Activated T-helper 9 cell treated with anti-CD3 and anti-CD28 coated beads, Interleukin-2, amount 50 U/mL, for 16 hours (primary cell): ENCODE measurements at regions not wholly inside any gene's neighbourhood (a gene's known extent, or its start where the extent isn't known, plus 50 kb on each side); places are given as distances from the start of the nearest gene placed in this dataset.

Experiments
- DNase-seq: peaks from one replicate; pipeline ENCODE4 v3.0.0-alpha.2; 2020; ENCODE audit warnings: low read depth

- no peak for DNase-seq
These were observed 146.5 kb downstream of the SYK start for GRCh38 chr9:90948156-90948555.

DNA sequence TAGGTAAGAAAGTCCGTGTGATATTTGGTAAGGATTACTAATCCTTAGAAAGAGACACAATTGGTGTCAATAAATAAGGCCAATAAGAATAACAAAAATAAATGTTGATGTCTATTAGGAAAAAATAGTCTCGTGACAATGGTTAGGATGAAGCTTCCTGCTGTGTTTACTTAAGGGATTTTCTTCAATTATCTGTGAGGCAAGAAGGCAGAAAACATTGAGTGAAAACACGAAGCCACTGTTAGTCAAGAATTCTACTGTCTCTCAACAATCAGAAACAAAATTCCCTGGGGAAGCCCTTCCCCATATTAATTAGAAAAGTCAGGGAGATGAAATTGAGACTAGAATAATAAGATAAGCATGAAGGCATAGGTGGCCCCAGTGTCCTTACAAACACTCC lies 149.0 kb downstream of the SYK start:
- DNase-seq = no peak

GRCh38 chr9:90953200-90953599 lies 151.6 kb downstream of the SYK start:
- DNase-seq = no peak

GRCh38 chr9:90953805-90954204 lies 152.2 kb downstream of the SYK start:
- DNase-seq = no peak

DNA sequence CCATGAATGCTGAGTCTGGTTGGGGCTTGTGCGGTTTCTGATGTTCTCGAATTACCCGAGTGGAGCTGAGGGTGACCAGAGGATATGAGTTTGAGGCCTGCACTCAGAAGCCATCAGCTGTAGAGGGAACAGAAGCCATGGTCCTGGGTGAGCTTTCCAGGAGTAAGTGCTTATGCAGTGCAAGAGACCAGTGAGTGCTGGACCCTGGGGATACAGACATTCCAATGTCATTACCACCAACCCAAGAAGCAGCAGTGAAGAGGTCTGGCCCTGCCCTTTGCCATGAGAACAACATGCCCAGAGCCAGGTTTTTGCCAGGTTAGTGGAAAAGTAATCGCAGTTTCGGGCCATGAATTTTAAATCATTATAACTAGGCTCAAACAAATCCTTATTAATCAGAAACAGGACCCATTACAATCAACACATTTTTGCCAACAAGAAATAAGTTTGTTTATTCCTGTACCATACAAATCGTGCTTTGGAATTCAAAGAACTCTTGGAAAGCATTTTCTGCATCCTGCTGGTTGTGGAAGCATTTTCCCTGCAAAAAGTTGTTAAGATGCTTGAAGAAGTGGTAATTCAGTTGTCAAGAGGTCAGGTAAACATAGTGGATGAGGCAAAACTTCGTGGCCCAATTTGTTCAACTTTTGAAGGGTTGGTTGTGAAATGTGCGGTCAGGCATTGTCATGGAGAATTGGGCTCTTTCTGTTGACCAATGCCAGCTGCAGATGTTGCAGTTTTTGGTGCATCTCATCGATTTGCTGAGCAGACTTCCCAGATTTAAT lies 154.6 kb downstream of the SYK start:
- DNase-seq = no peak

DNA sequence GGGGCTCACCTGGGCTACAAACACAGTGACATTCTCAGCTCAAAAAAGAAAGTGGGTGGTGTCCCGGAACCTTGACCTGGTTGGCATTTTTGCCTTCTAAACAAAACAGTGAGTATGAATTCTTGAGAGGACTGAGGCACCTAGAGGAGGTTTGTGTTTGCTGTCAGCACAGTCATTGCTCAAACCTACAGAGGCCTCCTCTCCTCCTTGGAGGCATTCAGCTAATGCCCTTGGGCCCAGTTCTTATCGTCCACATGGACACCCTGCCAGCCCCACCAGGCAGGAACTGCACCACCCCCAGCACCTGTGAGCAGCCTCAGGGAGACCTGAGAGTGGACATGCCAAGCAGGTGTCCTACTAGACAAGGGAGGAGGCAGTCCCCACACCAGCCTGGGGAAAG lies 156.7 kb downstream of the SYK start:
- DNase-seq = no peak

GRCh38 chr9:90960941-90961340 lies 159.3 kb downstream of the SYK start:
- DNase-seq = no peak

DNA sequence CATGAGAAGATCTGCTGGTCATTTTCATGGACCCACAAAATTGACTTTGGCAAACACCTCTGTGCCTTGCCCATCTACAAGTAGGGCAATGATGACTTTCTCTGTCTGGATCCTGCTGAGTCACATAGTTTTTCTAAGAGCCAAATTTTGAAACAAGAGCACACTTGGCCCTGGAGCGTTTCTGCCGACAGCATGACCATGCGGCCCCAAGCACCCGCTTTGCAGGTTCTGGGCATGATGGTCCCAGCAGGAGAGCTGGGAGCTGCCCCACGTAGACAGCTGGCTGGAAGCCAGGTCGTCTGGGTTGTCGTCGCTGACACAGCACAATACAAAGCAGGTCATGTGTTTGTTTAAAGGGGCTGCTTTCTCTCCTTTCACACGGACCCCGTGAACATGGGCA lies 159.8 kb downstream of the SYK start:
- DNase-seq = no peak

- no peak for DNase-seq
These were observed 162.7 kb downstream of the SYK start for GRCh38 chr9:90964101-90965020.

DNA sequence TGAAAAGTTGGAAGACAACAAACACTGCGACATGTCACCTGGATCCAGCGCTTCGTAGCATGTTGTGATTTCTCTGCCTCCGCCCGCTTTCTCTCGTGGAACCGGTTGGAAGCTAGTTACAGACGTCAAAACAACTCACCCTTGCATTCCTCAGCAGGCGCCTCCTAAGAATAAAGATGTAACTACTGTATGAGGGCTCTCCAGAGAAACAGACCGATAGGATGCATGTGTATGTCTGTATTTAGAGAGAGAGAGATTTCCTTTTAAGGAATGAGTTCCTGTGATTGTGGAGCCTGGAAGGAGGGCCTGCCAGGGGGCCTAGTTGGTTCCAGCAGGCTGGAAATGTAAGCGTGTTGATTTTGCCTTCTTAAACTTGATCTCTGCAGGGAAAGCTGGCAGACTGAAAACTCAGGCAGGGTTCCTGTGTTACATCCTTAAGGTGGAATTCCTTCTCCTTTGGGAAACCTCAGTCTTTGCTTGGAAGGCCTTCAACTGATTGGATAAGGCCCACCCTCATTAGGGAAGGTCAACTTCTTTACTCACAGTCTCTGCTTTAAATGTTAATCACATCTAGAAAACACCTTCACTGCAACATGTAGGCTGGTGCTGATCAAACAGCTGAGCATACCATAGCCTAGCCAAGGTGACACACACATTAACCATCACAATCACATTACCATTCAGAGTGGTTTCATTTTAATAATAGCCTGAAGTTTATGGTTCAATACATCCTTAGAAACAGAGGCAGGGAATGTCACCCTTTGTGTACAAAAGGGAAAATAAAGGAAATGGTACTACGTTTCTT lies 163.8 kb downstream of the SYK start:
- no peak for DNase-seq

DNA sequence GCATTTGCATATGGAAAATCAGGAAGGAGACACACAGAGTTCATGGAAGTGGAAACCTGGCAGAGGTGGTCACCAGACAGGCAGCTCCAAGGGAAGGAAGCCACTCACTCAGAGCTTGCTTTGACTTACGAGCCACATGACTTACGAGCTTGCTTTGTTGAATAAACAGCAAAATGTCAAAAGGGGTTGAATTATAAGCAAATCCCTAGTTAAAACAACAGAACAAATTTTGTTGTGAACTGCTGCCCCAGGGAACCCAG lies 164.3 kb downstream of the SYK start:
- no peak for DNase-seq

- no peak for DNase-seq
These were observed 165.0 kb downstream of the SYK start for GRCh38 chr9:90966480-90967144.

DNA sequence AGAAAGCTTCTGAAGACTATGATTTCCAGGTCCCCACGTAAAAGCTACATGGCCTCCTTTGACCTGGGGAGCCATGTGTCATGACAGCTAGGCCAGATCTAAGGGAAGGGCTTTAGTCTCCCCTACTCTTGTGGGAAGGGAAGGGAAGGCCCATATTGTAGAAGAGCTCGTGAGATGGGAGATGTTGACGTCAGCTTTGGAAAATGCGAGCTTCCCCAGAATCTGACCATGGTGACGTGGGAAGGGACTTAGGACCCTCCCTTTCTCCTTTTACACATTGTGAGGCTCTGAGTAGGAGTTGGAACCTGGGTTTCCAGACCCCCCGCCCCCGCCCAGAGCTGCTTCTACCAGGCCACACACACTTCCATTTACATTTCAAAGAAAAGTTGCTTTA lies 165.5 kb downstream of the SYK start:
- DNase-seq = no peak

- DNase-seq = no peak
These were observed 167.5 kb downstream of the SYK start for GRCh38 chr9:90969021-90969675.

- DNase-seq = no peak
These were observed 169.0 kb downstream of the SYK start for GRCh38 chr9:90970608-90971007.

GRCh38 chr9:90972057-90972456 lies 170.4 kb downstream of the SYK start:
- DNase-seq = no peak

- no peak for DNase-seq
These were observed 172.4 kb downstream of the SYK start for GRCh38 chr9:90974016-90974415.

- no peak for DNase-seq
These were observed 173.1 kb downstream of the SYK start for GRCh38 chr9:90974643-90975245.

DNA sequence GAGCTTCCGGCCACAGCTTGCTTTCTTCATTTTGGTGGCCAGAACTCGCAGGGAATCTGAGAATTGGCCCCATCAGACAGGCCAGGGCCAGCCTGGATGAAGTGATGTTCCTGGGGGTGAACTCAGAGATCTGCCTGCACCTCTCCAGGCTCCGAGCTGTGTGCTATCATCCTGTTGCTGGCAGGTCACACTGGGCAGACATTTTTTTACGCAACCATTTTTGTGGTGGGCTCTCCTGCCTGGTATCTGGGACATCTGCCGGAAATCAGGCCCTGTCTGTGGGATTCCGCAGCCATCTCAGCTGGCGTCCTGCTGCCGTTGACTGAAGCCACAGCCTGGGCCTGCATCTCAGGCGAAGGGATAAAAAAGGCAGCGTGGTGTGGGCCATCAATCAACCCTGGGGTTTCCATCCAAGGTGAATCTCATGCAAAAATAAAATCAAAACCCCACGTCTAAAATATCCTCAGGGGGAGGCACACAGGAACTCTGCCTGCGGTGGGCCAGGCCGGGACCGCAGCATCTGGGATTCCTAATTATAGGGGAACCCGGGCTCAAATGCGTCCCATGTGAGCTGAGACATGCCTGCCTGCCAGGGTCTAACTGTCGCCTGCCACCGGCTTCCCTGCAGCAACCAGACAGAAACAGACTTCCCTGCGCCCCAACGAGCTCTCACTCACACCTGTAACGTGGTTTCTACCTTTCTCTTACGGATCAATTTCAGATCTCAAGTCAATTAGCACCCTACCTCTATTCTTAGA lies 174.3 kb downstream of the SYK start:
- no peak for DNase-seq

DNA sequence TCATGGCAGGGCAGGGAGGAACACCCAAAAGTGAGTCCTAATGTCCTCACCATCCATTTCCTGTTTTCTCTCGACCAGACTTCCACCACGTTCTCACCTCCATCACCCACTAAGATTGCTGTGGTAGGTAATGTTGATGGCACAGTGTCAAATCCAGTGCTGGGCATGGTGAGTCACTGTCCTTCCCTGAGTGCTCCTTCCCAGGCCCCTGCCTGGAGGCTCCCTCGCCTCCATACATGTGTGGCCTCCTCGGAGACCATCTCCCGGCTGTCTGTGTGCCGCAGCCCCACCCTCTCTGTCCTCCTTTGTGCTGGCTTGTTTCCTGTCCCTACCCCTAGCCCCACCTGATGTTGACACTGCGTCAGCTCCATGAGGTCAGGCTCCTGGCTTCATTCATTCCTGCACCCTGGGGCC lies 177.5 kb downstream of the SYK start:
- no peak for DNase-seq

DNA sequence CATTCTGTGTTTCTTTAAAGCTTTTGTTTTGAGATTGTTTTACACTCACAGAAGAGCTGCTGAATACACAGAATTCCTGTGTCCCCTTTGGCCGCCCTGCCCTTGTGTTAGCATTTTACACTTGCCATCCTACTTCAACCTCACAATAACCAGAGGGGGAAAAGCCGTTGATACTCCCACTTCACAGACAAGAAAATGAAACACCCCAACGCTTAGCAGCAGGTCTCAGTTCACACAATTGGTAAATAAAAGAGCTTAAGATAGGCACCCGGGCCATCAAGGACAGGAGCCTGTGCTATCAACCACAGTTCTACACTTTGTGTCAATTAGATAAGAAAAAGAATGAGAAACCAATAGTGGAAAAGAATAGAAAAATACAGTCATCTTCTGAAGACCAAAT lies 178.0 kb downstream of the SYK start:
- no peak for DNase-seq
